GM12878 (cell line): ENCODE measurements at regions not wholly inside any gene's neighbourhood (a gene's known extent, or its start where the extent isn't known, plus 50 kb on each side); places are given as distances from the start of the nearest gene placed in this dataset.

ENCODE experiments used
- ATAC-seq: fragments of 200-7000 bp; cut with Tn5 transposase; 3 replicates; pipeline ENCODE4 v1.9.1; 2020; ENCODE audit warnings: mild to moderate bottlenecking, moderate library complexity
- BruUV-seq: library from RNA; stranded (reverse); fragments of 400-500 nt; replicated peaks from 2 replicates; lab custom pipeline; 2021; lab: Mats Ljungman, UMichigan
- CTCF ChIA-PET: fragments of 300-600 bp; sonication (Branson Sonifier 250); formaldehyde crosslinking; extraction: SDS; loops from one replicate; lab custom pipeline; 2021; ENCODE audit warnings: inconsistent platforms; lab: Yijun Ruan, JAX
- POLR2A ChIA-PET: fragments of 350-600 bp; formaldehyde crosslinking; extraction: SDS; loops from one replicate; lab custom pipeline; 2021; ENCODE audit warnings: inconsistent platforms; lab: Charles Lee
- RAD21 ChIA-PET: fragments of 300-600 bp; sonication (Branson Sonifier 250); formaldehyde crosslinking; loops from one replicate; lab custom pipeline; 2023; ENCODE audit warnings: antibody characterized with exemption; ENCODE audit not compliant: unreplicated experiment; lab: Charles Lee
- SMC1A ChIA-PET: fragments of 300-600 bp; sonication (Branson Sonifier 250); formaldehyde crosslinking; loops from one replicate; lab custom pipeline; 2023; ENCODE audit not compliant: unreplicated experiment, uncharacterized antibody; lab: Charles Lee
- DNase-seq: peaks from one replicate; pipeline ENCODE4 v3.0.0-alpha.2; 2011; ENCODE audit warnings: low read depth, low spot score
- FAIRE-seq: peaks from 3 replicates; lab custom pipeline; 2011; peaks lifted over from hg19 to GRCh38; lab: Jason Lieb, UNC
- H2AFZ ChIP-seq: 2 replicates; pipeline ENCODE4 v1.6.0; 2011; ENCODE audit warnings: low read depth, low read length, control low read depth; ENCODE audit not compliant: control insufficient read depth
- H3K27ac ChIP-seq: 2 replicates; pipeline ENCODE4 v1.5.1; 2011; ENCODE audit warnings: control low read depth; ENCODE audit not compliant: control insufficient read depth, insufficient read depth
- H3K27me3 ChIP-seq, 2 experiments: replicated peaks in 1 of 2; 2 replicates each; pipeline versions ENCODE4 v1.6.0 to v1.6.1; 2011; ENCODE audit warnings: low read length in 1 of 2; ENCODE audit not compliant: control insufficient read depth in 2 of 2, insufficient read depth in 2 of 2
- H3K36me3 ChIP-seq, 2 experiments: 2 replicates each; pipeline ENCODE4 v1.5.1; 2011; ENCODE audit warnings: low read length in 1 of 2; ENCODE audit not compliant: control insufficient read depth in 2 of 2, insufficient read depth in 2 of 2
- H3K4me1 ChIP-seq: 2 replicates; pipeline ENCODE4 v1.6.1; 2011; ENCODE audit warnings: mild to moderate bottlenecking, low read length, moderate library complexity, mixed read lengths; ENCODE audit not compliant: control insufficient read depth, insufficient read depth
- H3K4me2 ChIP-seq: 2 replicates; pipeline ENCODE4 v1.6.0; 2011; ENCODE audit warnings: control low read depth; ENCODE audit not compliant: control insufficient read depth, insufficient read depth
- H3K4me3 ChIP-seq: fragments of 200-600 bp; sonication (generic); 2 replicates; pipeline ENCODE4 v1.5.1; 2016
- H3K79me2 ChIP-seq: 2 replicates; pipeline ENCODE4 v1.6.0; 2011; ENCODE audit warnings: low read length; ENCODE audit not compliant: control insufficient read depth, insufficient read depth
- H3K9ac ChIP-seq: 2 replicates; pipeline ENCODE4 v1.8.0; 2011; ENCODE audit warnings: low read length, control low read depth, mixed read lengths; ENCODE audit not compliant: control insufficient read depth, insufficient read depth
- H3K9me3 ChIP-seq: replicated peaks from 3 replicates; pipeline ENCODE4 v1.5.1; 2011; ENCODE audit warnings: mild to moderate bottlenecking, low read length; ENCODE audit not compliant: control insufficient read depth, insufficient read depth
- H4K20me1 ChIP-seq: 2 replicates; pipeline ENCODE4 v1.6.0; 2011; ENCODE audit not compliant: control insufficient read depth, insufficient read depth
- CBX5 ChIP-seq: sonication (generic); IDR thresholded peaks from 2 replicates; pipeline ENCODE4 v1.6.1; 2016; ENCODE audit warnings: low read depth, moderate library complexity, mild to moderate bottlenecking, inconsistent platforms
- CUX1 ChIP-seq: IDR thresholded peaks from 2 replicates; pipeline ENCODE4 v1.6.1; 2012; ENCODE audit warnings: improper control_type of control experiment, low read depth, low read length; ENCODE audit not compliant: insufficient replicate concordance
- FOXM1 ChIP-seq: IDR thresholded peaks from 2 replicates; pipeline ENCODE4 v1.6.1; 2012; ENCODE audit warnings: low read depth, mild to moderate bottlenecking, inconsistent platforms, low read length, moderate library complexity
- IRF5 ChIP-seq: fragments of 450-650 bp; IDR thresholded peaks from 2 replicates; pipeline ENCODE4 v1.6.1; 2017; ENCODE audit warnings: borderline replicate concordance
- SREBF1 ChIP-seq: IDR thresholded peaks from 2 replicates; pipeline ENCODE4 v1.6.1; 2012; ENCODE audit warnings: mild to moderate bottlenecking, low read length
- ZNF207 ChIP-seq: fragments of 450-650 bp; IDR thresholded peaks from 2 replicates; pipeline ENCODE4 v1.6.1; 2014; ENCODE audit warnings: antibody characterized with exemption, mild to moderate bottlenecking, borderline replicate concordance
- ZSCAN29 ChIP-seq: fragments of 450-650 bp; IDR thresholded peaks from 2 replicates; pipeline ENCODE4 v1.6.1; 2017; ENCODE audit warnings: mild to moderate bottlenecking, moderate library complexity
- WGBS: methylation state at CpG from one replicate; pipeline ENCODE4 v1.1.6; 2016; ENCODE audit warnings: low lambda C conversion rate; ENCODE audit not compliant: insufficient replicate concordance, insufficient coverage; ENCODE audit errors: missing lambda C conversion rate; 5-methylcytosine and 5-hydroxymethylcytosine counted together
- in situ Hi-C: fragments of 300-500 bp; cut with MboI; formaldehyde crosslinking; loops from 9 replicates; pipeline ENCODE4 v1.14.3; 2018; ENCODE audit warnings: mixed read lengths
- intact Hi-C: fragments of 100-400 bp; cut with micrococcal nuclease; formaldehyde crosslinking; loops from one replicate; pipeline ENCODE4 v1.14.2; 2022; ENCODE audit not compliant: unreplicated experiment

- Histone ChIP-seq H3K79me2 (no peaks in the 10 kb centered on the region), H3K36me3 (no peaks in the 10 kb centered on the region), H3K4me2 (no peak overlapping the region), H3K4me1 (no peaks in the 10 kb centered on the region), H3K27ac (no peak overlapping the region), H4K20me1 (no peaks in the 10 kb centered on the region), H3K4me3 (no peak overlapping the region), H2AFZ (no peak overlapping the region), H3K9ac (no peak overlapping the region), H3K27me3 (peaks cover 0 to 6% of the 10 kb centered on the region in 2 experiments; a peak in 1 of 4 replicates), H3K9me3 (no peaks in the 10 kb centered on the region)
- no peak for FAIRE-seq
- ChIA-PET CTCF (interaction anchor here (1.1 kb wide), 1 partner anchor 13 kb away, joined by 3 read pairs; no protein-coding TSS in a partner anchor), RAD21 (no interaction called here), SMC1A (interaction anchor here (0.9 kb wide), 1 partner anchor 19 kb away, joined by 3 read pairs; no protein-coding TSS in a partner anchor), POLR2A (interaction anchor here (1.5 kb wide), 1 partner anchor 42 kb away, joined by 3 read pairs; no protein-coding TSS in a partner anchor)
- no peak for TF ChIP-seq IRF5
- 28% methylated on average over 6 of the region's 6 CpGs for WGBS
- intact Hi-C loops (no loop called here), in situ Hi-C loops (no loop called here)
- no peak for ATAC-seq
- no TSS peak for BruUV-seq
- no peak for DNase-seq
Observed at GRCh38 chr5:112594095-112594850, 143.4 kb upstream of the APC start.

GRCh38 chr5:112594941-112595340, 142.7 kb upstream of the APC start:
- Histone ChIP-seq H3K9ac (no peak overlapping the region), H4K20me1 (no peaks in the 10 kb centered on the region), H3K4me1 (no peaks in the 10 kb centered on the region), H3K4me2 (no peak overlapping the region), H3K36me3 (no peaks in the 10 kb centered on the region), H2AFZ (no peak overlapping the region), H3K9me3 (no peaks in the 10 kb centered on the region), H3K27me3 (peaks cover 0 to 6% of the 10 kb centered on the region in 2 experiments; a peak in 2 of 4 replicates), H3K27ac (no peak overlapping the region), H3K4me3 (no peak overlapping the region), H3K79me2 (no peaks in the 10 kb centered on the region)
- FAIRE-seq = no peak
- intact Hi-C loops = no loop called here
- POLR2A ChIA-PET = no interaction called here
- SMC1A ChIA-PET = interaction anchor here (0.6 to 0.9 kb wide), 2 partner anchors 18 to 69 kb away, joined by 3 read pairs; no protein-coding TSS in a partner anchor
- WGBS = 0% methylated on average over 1 of the region's 1 CpG
- no TSS peak for BruUV-seq
- RAD21 ChIA-PET = no interaction called here
- in situ Hi-C loops = no loop called here
- no peak for ATAC-seq
- CTCF ChIA-PET = interaction anchor here (0.7 to 2.0 kb wide), 3 partner anchors 10 to 110 kb away, joined by 3 to 6 read pairs (median 3); no protein-coding TSS in a partner anchor
- no peak for DNase-seq
- TF ChIP-seq CUX1 (no peak), FOXM1 (no peak), ZNF207 (no peak), SREBF1 (no peak), IRF5 (no peak), CBX5 (no peak), ZSCAN29 (no peak)
